Urothelium cell line (cell line): ENCODE measurements at regions not wholly inside any gene's neighbourhood (a gene's known extent, or its start where the extent isn't known, plus 50 kb on each side); places are given as distances from the start of the nearest gene placed in this dataset.

ENCODE experiments used
- DNase-seq: peaks from one replicate; pipeline ENCODE4 v3.0.0; 2011; ENCODE audit warnings: low spot score, mixed read lengths
- FAIRE-seq: peaks from 2 replicates; lab custom pipeline; 2011; peaks lifted over from hg19 to GRCh38; lab: Jason Lieb, UNC

DNA sequence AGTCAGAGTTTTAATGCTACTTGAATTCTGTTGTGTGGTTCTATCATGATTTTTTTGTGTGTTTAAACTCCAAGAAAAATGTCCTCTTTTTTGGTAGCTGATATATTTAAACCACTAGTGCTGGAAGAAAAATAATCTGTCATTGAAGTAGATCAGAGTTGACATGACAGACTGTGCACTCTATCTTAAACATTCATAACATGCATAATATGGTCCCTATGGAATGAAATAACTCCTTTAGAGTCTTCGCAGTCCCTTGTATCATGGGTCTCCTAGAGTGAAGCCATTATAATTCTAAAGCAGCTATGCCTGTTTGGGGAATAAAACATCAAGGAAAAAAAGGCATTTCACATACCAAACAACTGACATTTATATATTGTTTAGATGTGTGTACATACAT, 282.7 kb upstream of the CITED2 start:
- no peak for DNase-seq
- no peak for FAIRE-seq

DNA sequence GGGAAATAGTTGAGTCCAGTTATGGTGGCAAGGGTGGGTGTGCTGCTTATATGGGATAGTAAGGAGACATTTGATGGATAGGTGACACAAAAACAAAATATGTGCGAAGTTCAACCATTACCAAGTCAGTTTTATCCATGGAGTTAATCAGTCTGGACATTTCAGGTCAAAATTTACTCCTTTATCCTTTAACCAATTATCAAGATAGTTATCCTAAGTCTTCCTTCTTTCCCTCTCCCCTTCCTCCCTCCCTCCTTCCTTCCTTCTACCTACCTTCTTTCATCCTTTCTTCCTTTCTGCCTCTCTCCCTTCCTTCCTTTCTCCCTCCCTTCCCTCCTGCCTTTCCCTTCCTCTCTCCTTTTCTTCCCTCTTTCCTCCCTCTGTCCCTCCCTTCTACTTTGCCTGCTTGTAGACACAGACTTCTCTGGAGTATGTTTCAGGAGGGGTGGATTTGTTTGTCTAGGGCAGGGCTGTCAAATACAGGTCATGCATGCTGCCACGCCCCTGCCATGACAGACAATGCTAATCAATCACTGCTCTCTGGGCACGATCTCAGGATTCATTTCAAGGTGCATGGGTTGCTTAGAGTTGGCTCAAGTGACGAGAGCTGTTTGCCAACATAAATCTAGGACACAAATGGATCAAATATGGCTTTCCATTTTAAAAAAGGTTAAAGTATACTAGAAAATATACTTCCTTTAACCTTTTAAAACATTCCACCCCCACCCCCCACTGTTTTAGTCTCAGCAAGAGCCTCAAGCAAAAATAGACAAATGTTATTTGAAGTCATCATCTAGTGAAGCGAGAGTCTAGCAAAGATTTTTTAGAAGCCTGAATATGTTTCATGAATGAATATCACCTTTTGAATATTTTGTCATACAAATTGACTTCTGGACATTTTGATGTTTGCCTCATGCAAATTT, 281.6 kb upstream of the CITED2 start:
- FAIRE-seq: no peak
- DNase-seq: no peak

DNA sequence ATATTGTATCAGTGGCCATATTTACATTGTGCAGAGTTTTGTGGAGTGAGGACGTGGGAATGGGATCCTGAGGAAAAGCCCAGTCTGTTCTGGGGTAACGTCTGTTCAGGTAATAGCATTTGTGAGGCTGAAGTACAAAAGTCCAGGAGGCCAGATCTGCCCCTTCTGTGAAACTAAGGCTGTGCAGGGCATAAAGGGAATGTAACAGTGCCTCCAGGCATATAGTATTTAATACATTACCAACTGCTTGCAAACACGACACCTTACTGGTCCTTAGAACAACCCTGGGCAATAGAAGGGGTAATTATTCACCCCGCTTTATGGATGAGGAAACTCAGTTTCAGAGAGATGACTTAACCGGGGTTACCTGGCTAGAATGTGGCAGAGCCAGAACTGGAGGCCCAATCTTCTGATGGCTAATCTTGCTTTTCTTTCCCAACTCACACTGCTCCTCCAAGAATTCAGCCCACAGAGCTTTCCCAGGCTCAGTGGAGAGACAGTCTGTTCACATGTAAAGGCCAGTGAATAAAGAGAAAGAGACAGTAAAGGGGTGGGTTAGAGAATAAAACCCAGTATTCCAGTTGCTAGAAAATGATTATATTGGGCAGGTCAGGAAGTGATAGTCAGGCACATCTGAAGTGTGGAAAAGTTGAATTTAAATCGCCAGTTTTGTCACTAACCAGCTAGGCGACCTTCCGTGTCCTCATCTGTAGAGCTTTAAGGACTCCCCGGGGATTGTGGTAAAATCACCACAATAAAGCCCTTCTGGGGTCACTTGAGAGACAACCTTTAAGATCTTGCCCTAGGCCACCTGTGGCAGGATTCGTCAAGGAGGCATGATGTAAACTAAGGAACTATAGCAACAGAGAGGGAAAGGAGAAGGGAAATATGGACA, 280.7 kb upstream of the CITED2 start:
- FAIRE-seq (no peak), DNase-seq (no peak)

DNA sequence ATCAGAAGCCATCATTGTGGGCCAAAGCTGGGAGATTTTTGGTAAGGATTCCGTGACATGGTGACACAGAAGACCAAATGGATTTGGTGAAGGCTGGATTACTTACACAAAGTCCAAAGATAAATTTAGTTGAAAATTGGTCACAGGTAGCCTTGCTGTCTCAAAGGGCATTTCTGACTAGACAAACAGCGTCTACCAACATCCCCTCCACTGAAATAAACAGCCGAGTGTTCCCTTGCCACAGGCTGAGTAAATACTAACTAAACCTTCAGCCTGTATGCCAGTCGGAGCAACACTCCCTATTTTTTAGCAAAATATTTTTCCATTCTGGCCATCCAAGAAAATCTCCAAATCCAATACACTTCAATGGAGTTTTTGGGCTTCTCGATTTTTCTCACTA, 279.9 kb upstream of the CITED2 start:
- FAIRE-seq: no peak
- DNase-seq: no peak

DNA sequence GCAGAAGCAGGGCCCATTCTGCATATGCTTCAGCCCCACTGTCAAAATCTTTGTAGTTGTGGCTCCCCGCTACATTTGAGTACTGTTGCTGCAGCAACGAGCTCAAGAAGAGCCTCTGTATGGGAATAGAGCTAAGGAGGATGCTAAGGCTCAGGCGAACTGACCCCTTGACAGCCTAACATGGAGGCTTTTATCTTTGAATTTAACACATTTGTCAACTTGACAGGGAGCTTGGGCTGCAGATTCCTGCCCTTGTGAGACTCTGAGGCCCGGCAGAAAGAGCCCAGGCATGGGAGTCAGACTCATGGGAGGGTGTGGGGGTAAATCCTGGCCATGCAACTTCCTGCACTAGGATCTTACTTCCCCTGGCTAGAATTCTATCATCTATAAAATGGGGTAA, 278.7 kb upstream of the CITED2 start:
- no peak for FAIRE-seq
- DNase-seq: no peak

DNA sequence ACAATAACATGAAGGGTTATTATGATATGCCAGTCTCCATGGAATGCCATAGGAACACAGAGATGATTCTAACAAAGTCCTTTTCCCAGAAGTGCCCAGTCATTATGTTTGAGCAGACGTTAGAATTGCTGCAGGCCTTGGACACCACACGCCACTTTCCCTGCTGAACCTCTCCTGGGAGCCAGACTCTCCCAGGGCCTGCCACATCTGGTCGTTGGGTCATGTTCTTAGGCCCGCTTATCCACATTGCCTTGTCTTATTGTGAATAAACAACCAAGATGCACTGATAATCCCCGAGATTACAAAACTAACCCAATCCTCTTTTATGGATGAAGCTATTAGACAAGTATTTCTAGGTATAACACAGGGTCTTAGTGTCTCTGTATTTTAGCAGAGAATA, 276.5 kb upstream of the CITED2 start:
- FAIRE-seq: no peak

DNA sequence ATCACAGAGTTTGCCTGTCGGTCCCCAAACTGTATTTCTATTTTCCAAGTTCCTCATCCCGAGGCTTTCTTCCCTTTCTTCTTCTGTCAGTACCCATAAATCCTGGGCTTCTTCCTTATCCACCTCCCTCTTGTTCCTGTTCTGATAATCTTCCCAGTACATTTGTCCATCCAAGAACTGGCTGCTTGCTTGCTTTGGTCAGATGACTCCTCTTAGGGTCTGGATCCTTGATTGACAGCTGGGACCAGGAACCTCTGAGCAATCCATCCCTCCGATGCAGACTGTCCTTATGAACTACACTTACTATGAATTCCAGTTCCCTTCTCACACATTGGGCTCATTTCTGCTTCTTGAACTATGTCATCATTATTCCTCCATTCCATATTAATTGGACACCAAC, 275.3 kb upstream of the CITED2 start:
- FAIRE-seq (no peak), DNase-seq (no peak)

More for the DNA sequence above, 276.5 kb upstream of the CITED2 start:
- DNase-seq: no peak

DNA sequence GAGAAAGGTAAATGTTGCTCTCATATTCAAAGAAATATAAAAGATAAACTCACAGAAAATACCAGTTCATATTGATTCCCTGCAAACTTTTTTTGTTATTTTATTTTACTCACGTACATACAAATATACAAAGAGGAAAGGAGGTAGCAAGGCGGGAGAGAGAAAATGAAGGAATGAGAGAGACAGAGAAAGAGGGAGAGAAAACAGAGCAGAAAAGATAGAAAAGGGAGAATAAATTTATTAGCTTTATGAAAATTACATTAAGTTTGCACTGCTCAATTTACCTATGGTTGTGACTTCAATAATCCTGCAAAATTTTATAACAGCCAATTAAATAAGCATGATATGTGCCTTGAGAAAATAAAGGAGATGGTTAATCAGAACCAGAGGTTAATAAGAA, 274.7 kb upstream of the CITED2 start:
- no peak for FAIRE-seq

DNA sequence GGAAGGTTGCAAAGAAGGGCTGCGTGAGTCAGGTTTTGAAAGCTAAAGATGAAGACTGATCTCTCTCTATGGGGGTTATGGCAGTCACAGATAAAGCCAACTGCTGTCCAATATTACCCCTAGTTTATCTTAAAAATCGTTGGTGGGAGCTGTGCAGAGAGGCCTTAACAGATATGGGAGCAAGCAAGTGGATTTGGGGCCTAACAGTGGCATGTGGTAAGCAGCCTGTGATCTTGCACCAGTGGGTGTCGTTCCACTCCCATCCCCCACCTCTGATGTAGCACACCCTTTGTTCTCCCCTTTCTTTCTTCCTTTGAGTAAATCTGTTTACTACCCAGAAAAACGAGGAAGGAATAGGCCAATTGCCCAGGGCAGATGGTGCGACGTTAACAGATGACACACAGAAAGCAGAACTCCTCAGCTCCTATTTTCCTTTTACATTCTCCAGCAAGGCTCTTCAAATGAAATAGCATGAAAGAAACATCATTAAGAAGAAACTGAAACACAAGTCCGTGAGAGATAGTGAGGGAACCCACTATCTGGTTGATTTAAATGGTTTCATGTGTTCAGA, 274.1 kb upstream of the CITED2 start:
- FAIRE-seq: no peak

More for the DNA sequence above, 274.7 kb upstream of the CITED2 start:
- DNase-seq: no peak

DNA sequence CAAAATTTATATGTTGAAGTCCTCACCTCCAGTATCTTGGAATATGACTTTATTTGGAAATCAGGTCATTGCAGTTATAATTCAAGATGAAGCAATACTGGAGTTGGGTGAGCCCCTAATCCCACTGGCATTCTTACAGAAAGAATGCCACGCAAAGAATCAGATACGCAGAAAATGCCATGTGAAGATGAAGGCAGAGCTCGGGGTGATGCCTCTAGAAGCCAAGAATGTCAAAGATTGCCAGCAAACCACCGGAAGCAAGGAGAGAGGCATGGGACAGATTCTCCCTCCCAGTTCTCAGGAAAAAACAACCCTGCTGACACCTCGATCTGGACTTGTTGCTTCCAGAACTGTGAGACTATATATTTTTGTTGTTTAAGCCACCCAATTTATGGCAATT, 273.4 kb upstream of the CITED2 start:
- FAIRE-seq: no peak
- DNase-seq: no peak

More for the DNA sequence above, 274.1 kb upstream of the CITED2 start:
- no peak for DNase-seq

DNA sequence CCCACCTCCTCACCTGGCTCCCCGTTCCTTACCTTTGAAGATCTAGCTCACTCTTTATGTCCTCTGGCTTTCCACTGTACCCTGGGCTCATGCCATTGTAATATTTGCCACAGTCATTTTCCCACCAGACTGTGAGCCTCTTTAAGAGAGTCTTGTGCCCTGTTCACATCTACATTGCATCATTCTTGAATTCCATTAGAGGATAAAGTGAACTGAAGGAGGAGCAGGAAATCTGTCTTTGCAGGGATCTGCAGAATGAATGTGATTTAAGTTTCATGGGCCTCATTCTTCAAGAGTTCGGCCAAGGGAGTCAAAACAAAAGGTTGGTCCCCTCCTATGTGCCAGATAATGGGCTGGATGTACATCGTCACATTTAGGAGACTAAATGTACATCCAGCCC, 272.6 kb upstream of the CITED2 start:
- DNase-seq (no peak), FAIRE-seq (no peak)

DNA sequence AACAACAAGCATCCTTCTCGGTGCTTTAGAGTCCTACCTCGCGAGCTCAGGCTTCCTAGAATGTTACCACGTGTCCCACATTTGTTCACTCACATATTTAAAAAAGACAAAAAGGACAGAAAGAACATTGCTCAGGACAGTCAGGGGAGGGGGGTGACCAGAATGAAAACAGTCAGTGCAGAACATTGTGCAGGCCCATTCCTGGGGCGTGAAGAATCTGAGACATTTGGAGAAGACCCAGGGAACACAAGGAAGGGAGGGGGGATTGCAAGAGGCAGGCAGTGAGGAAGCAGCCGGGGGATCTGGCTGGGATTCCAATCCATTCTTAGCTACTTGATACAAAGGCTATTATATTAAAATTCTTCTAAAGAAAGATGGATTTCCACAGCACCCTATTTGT, 270.4 kb upstream of the CITED2 start:
- DNase-seq (no peak), FAIRE-seq (no peak)

DNA sequence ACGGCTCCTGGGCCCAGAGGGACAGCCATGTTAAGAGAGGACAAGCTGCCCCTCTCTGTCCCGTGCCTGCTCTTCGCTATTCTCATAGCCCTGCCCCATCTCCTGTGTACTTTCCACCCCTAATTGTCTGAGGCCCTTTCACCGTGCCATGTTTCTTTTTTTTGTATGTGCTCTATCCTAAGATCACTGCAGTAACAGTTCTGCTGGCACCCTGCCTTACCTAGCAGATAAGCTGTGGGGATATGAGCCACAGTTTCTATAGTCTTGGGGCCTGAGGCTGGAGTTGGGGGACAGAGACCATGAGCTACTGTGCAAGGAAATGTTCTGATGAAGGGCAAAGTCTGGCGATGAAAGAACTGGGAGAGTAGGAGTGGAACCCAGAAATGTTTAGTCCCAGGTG, 269.5 kb upstream of the CITED2 start:
- FAIRE-seq (no peak), DNase-seq (no peak)

DNA sequence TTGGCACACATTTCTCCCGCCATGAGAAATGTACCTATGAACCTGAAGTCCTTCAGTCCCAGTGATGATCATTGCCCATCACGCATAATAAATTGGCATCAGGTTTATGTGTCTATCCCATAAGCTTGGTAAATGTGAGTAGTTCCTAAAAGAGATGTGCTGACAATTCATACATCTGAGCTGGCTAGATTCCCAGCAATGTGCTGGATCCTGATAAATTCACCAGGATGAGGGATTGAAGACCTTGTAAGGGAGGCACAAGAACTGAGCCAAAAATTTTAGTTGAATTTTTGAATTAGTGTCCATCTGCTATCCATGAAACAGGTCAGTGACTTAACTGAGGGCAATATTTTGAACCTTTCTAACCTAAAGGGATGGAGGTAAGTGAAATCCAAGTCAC, 267.9 kb upstream of the CITED2 start:
- DNase-seq (no peak), FAIRE-seq (no peak)

DNA sequence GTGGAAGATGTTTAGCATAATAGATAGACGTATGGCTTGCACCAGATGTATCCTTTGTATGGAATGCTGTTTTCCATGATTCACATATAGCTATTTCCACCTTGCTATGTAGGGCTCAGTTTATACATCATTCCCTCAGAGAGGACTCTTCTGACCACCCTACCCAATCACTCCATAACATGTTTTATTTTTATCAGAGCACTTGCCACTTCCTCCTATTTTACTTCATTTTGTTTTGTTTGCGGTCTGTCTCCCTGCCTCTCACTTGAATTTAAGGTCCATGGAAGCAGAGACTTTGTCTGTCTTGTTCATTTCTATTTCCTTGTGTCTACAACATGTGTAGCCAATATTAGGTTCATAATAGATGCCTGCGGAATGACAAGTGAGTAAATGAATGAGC, 266.9 kb upstream of the CITED2 start:
- DNase-seq (no peak), FAIRE-seq (no peak)

DNA sequence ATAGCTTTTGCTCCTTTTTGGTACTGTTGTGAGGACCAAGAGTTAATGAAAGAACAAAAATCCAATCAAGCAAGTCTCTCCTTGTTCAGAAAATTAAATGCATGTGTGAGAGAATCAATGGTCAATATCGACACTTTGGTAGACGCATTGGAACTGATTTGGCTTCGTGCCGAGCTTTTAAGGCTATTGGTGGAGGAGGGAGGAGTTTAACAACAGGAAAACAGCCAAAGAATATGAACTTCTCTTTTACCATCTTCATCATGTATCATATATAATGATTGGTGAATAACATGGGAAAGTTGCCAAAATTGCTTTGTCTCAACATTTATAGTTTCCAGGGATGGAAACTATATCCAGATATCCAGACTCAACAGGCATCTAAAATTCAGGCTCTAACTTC, 266.5 kb upstream of the CITED2 start:
- FAIRE-seq (no peak), DNase-seq (no peak)

DNA sequence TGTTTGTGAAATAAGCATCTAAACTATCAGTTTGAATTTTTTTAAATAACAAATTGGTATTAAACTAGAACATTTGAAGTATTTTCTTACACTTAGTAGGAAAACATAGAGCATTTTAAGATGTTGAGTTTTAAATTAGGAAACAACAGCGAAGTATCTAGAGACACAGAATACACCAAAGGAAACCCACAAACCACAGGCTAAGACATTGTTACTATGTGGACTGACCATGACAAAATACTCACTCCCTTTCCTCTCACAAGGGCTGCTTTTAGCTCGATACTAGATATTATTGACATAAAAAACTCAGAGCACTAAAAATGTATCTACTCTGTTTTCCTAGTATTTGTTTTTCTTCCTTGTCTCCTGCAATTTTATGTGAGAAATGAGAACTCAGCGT, 266.0 kb upstream of the CITED2 start:
- DNase-seq (no peak), FAIRE-seq (no peak)

DNA sequence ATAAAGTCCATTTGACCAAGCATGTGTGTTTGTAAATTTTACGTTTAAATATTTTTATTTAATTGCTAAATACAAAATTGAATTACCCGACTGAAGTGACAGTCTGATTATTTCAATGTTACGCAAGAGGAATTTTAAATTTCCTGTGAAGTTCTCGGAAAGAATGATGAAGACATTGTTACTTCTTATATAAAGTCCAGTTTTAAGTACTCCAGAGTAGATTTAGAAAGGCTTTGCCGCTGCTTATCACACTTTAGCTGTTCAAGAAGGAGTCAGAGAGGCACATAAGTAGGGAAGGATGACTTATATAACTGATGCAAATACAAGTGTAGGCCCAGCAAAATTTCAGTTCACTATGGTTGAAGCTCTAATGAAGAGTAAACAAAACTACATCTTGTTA, 265.1 kb upstream of the CITED2 start:
- DNase-seq: no peak
- FAIRE-seq: no peak

DNA sequence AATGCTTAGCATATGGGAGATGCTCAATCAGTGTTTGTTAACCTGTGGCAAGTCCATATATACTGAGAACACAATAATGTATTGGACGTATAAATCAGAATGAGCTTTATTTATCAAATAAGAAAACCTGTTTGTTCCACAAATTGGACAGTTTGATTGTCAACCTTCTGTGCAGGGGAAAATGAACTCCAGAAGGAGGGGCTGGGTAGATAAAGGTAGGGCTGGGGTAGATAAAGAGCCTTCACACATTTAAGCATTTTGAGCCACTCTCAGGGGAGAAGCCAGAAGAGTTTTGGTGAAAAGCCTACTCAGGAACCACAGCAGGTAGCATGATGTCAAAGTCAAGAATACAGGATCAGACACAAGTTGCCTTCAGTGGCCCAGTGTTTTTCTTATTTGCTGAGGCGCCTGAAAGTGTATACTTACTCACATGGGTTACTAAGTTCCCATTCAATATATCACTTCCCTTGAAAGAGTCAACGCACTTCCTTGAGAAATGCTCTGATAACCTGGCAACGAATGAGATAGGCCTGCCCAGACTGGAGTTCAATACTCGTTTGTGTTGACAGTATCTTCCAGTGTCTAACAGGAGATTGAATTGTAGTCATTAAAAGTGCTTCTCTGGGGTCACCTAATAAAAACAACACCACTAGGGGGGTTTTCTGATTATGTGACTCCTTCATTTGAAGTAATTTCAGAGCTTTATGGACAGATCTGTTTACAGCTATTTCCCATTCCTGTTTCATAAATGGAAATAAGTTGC, 263.9 kb upstream of the CITED2 start:
- FAIRE-seq: no peak
- no peak for DNase-seq

DNA sequence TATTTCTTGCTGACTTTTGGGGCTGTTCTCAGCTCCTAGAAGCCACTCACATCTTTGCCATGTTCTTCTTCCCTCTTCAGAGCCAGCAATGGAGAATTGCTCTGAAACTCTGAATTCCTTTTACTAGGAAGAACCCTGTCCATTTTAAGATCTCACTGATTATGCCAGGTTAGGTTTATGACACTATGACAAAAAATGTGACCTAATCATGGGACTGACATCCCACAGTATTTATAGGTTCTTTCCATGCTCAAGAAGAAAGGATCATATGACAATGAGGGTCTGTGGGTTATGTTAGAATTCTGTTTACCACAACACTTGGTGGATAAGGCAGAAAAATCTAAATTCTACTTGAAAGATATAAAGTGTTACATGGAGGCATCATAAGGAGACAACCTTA, 263.3 kb upstream of the CITED2 start:
- FAIRE-seq: no peak
- DNase-seq: no peak

DNA sequence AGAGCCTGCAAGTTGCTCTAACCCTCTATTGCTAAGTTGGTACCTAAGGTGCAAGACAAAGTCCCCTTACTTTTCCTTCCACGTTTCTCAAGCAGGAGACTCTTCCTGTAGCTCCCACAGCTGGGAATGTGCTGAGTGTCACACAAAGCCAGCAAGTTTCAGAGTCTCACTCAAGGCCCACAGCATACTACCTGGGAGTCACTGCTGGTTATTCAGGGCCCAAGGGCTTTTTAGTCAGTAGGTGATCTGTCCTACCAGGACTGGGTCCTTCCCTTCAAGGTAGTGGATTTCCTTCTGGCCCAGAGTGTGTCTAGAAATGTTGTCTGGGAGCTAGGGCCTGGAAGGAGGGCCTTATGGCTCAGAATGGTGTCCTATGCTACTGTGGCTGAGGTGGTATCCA, 261.9 kb upstream of the CITED2 start:
- DNase-seq (no peak), FAIRE-seq (no peak)
